ENCODE measurements at regions not wholly inside any gene's neighbourhood (a gene's known extent, or its start where the extent isn't known, plus 50 kb on each side); places are given as distances from the start of the nearest gene placed in this dataset.

DNA sequence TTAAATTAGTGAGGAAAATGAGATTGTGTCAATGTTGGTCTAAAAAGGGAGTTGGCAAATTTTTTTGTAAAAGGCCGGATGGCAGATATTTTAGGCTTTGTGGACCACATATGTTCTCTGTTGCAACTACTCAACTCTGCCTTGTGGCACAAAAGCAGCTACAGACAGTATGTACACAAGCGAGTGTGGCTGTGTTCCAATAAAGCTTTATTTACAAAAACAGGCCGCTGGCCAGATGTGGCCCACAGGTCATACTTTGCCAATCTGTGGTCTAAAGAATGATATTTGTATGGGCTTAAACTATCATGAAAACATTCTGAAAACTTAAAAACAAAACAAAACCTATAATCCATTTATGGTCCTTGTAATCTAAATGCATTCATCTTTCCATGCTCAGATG lies 228.3 kb downstream of the CLIC5 start:
- Histone ChIP-seq H3K9me3 (ENCODE audit: low read length) (no peaks in the 10 kb centered on the region), H3K27ac (ENCODE audit: low read depth, low read length) (no peak overlapping the region), H3K27me3 (ENCODE audit: control insufficient read depth in 1 of 2, insufficient read depth in 2 of 2, low read length in 2 of 2) (no peaks in the 10 kb centered on the region), H3K4me3 (ENCODE audit: low read depth in 1 of 2, low read length in 2 of 2) (no peak overlapping the region), H3K4me1 (ENCODE audit: insufficient read depth, low read length) (peaks cover 5% of the 10 kb centered on the region), H3K36me3 (ENCODE audit: insufficient read depth, low read length) (no peaks in the 10 kb centered on the region), H3K9ac (ENCODE audit: low read length) (no peak overlapping the region)

DNA sequence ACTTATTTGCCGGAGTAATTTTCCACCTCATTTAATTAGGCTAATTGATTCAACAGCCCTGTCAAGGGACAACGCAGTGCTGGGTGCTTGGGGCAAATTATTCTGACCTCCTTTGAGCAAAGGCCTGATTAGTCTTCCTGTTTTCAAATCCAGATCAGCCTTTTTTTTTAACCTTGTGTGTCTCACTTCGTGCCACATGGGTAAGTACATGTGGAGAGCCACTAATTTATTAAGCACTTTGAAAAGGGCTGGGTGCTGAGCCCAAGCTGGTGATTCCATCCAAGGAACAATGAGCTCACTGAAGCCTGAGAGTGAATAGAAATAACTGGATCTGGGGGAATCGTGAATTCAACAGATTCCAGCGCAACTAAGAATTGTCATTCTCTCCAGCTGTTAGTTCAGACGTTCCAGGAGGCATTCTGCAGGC lies 229.3 kb downstream of the CLIC5 start:
- Histone ChIP-seq H3K4me1 (ENCODE audit: insufficient read depth, low read length) (no peaks in the 10 kb centered on the region), H3K9me3 (ENCODE audit: low read length) (no peaks in the 10 kb centered on the region), H3K27me3 (ENCODE audit: control insufficient read depth in 1 of 2, insufficient read depth in 2 of 2, low read length in 2 of 2) (no peaks in the 10 kb centered on the region), H3K9ac (ENCODE audit: low read length) (no peak overlapping the region), H3K36me3 (ENCODE audit: insufficient read depth, low read length) (no peaks in the 10 kb centered on the region), H3K27ac (ENCODE audit: low read depth, low read length) (no peak overlapping the region), H3K4me3 (ENCODE audit: low read depth in 1 of 2, low read length in 2 of 2) (no peak overlapping the region)

DNA sequence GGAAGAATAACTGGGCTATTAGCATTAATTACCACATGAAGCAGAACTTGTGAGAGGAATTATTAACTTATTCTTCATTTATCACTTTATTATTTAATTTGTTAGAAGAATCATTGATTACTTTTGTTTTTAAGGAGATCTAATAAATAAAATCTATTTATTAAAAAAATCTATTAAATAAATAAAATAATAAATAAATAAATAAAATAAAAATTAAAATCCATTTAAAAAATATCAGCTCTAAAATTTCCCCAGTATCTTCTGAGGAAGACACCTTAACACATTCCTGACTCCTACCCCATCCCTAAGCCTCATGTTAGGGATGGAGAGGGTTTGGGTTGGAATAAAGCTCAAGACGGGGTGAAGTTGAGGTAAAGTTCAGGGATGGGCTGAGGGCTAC lies 231.4 kb downstream of the CLIC5 start:
- H3K27me3 ChIP-seq (ENCODE audit: control insufficient read depth in 1 of 2, insufficient read depth in 2 of 2, low read length in 2 of 2): no peaks in the 10 kb centered on the region
- H3K9me3 ChIP-seq (ENCODE audit: low read length): no peaks in the 10 kb centered on the region
- no peak overlapping the region for H3K27ac ChIP-seq (ENCODE audit: low read depth, low read length)
- H3K9ac ChIP-seq (ENCODE audit: low read length): no peak overlapping the region
- no peaks in the 10 kb centered on the region for H3K36me3 ChIP-seq (ENCODE audit: insufficient read depth, low read length)
- no peaks in the 10 kb centered on the region for H3K4me1 ChIP-seq (ENCODE audit: insufficient read depth, low read length)
- no peak overlapping the region for H3K4me3 ChIP-seq (ENCODE audit: low read depth in 1 of 2, low read length in 2 of 2)

DNA sequence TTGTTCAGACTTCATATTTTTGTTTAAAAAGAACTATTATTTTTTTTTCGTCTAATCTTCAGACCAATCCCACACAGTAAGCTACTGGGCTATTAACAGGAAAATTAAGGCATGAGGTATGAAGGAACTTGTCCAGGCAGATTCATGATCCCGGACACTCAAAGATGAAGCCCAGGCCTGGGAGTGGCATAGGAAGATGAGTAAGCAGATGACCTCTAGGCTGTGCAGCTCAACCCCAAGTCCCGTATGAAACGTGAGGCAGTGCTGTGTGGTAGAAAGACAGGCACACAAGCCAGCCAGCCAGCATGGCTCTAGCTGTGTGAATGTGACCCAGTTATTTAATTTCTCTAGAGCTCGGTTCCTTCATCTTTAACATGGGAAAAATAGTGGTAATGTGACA lies 231.9 kb downstream of the CLIC5 start:
- H3K9ac ChIP-seq (ENCODE audit: low read length): no peak overlapping the region
- H3K9me3 ChIP-seq (ENCODE audit: low read length): no peaks in the 10 kb centered on the region
- H3K27ac ChIP-seq (ENCODE audit: low read depth, low read length): no peak overlapping the region
- no peaks in the 10 kb centered on the region for H3K27me3 ChIP-seq (ENCODE audit: control insufficient read depth in 1 of 2, insufficient read depth in 2 of 2, low read length in 2 of 2)
- H3K36me3 ChIP-seq (ENCODE audit: insufficient read depth, low read length): no peaks in the 10 kb centered on the region
- no peaks in the 10 kb centered on the region for H3K4me1 ChIP-seq (ENCODE audit: insufficient read depth, low read length)
- H3K4me3 ChIP-seq (ENCODE audit: low read depth in 1 of 2, low read length in 2 of 2): no peak overlapping the region

DNA sequence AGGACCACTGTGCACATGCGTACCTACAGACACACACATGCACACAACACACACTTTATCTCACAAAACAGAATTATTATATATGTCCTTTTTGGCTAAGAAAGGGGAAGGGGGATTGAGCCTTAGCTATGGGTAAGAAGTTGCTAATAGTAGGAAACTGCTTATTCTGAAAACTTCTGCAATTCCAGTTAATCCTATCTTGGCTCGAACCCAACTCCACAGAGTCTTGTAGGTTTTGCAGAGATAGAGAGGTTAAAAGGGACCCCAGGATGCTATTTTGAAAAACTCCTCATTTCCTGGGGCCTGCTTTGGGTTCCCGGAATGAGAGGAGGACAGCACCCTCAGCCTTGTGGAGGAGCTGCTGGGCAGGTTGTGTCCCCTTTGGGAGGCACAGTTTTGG lies 233.8 kb downstream of the CLIC5 start:
- H3K4me3 ChIP-seq (ENCODE audit: low read depth in 1 of 2, low read length in 2 of 2): no peak overlapping the region
- H3K9ac ChIP-seq (ENCODE audit: low read length): no peak overlapping the region
- H3K27ac ChIP-seq (ENCODE audit: low read depth, low read length): no peak overlapping the region
- no peaks in the 10 kb centered on the region for H3K9me3 ChIP-seq (ENCODE audit: low read length)
- H3K4me1 ChIP-seq (ENCODE audit: insufficient read depth, low read length): no peaks in the 10 kb centered on the region
- no peaks in the 10 kb centered on the region for H3K36me3 ChIP-seq (ENCODE audit: insufficient read depth, low read length)
- H3K27me3 ChIP-seq (ENCODE audit: control insufficient read depth in 1 of 2, insufficient read depth in 2 of 2, low read length in 2 of 2): no peaks in the 10 kb centered on the region

DNA sequence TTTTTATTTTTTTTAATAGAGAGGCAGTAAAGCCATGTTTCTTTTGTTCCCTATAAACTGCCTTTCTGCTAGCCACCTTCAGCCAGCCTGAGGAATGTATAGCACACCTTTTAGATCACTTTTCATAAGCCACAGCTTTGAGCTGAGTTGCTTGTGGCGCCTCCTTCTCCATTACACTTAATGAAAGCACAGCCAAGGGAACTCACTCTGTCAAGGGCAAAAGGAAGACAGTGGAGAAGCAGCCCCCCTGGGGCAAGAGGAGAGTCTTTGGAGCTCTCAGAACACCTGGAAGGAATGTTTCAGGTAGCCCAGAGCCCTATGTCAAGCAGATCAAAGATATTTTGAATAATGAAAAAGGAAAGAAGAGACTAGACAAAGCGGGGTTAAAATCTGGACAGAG lies 235.1 kb downstream of the CLIC5 start:
- no peaks in the 10 kb centered on the region for H3K4me1 ChIP-seq (ENCODE audit: insufficient read depth, low read length)
- no peaks in the 10 kb centered on the region for H3K9me3 ChIP-seq (ENCODE audit: low read length)

DNA sequence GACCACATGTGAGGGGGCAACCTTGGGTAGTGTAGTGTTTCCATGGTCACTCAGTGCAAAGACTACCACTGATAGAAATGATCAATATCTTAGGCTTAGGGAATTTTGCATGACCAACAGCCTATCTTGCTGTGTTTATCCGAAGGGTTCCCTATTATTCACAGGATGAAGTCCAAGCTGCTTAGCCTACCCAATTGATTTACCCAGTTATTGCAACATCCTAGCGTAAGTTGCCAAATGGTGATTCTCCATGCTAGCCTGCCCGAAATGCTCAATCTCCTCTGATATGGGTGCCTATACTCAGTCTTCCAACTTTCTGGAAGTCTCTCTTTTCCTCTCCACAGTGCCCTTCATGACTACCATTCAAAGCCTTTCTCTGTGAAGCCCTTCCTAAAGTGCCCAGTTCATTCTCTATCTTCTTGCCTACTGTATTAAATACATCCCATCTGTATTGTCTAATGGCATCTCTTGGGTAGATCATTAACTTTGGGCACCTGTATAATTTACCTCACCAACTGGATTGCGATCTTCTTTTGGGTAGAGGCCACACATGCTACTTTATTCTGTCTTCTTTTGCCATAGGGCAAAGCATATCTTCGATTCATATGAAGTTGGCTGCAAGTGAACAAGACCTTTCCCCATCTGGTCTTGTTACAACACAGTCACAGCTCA lies 240.5 kb downstream of the CLIC5 start:
- H3K4me3 ChIP-seq (ENCODE audit: low read depth in 1 of 2, low read length in 2 of 2): no peak overlapping the region

More for the DNA sequence above, 235.1 kb downstream of the CLIC5 start:
- no peak overlapping the region for H3K4me3 ChIP-seq (ENCODE audit: low read depth in 1 of 2, low read length in 2 of 2)
- no peak overlapping the region for H3K27ac ChIP-seq (ENCODE audit: low read depth, low read length)
- H3K27me3 ChIP-seq (ENCODE audit: control insufficient read depth in 1 of 2, insufficient read depth in 2 of 2, low read length in 2 of 2): no peaks in the 10 kb centered on the region
- no peaks in the 10 kb centered on the region for H3K36me3 ChIP-seq (ENCODE audit: insufficient read depth, low read length)
- no peak overlapping the region for H3K9ac ChIP-seq (ENCODE audit: low read length)

DNA sequence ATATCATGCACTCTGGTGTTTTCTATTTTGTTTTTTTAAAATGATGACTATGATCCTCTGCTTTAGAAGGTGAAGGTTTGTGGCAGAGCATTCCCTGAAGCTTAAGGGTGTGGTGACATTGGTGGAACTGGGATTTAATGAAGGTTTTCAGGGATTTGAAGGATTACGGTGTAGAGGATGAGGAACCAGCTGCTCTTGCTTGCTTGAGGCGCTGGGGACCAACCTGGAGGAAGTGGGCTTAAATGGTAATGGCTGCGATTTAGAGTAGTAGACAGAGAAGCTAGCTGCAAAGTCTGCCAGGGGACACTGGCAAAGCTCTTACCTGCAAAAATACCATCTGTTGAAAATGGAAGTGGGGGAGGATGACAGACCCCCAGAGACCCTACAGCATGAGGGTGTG lies 241.8 kb downstream of the CLIC5 start:
- no peak overlapping the region for H3K4me3 ChIP-seq (ENCODE audit: low read depth in 1 of 2, low read length in 2 of 2)

More for the DNA sequence above, 240.5 kb downstream of the CLIC5 start:
- Histone ChIP-seq H3K27me3 (ENCODE audit: control insufficient read depth in 1 of 2, insufficient read depth in 2 of 2, low read length in 2 of 2) (no peaks in the 10 kb centered on the region), H3K9ac (ENCODE audit: low read length) (no peak overlapping the region), H3K27ac (ENCODE audit: low read depth, low read length) (no peak overlapping the region), H3K36me3 (ENCODE audit: insufficient read depth, low read length) (no peaks in the 10 kb centered on the region), H3K9me3 (ENCODE audit: low read length) (no peaks in the 10 kb centered on the region), H3K4me1 (ENCODE audit: insufficient read depth, low read length) (no peaks in the 10 kb centered on the region)

DNA sequence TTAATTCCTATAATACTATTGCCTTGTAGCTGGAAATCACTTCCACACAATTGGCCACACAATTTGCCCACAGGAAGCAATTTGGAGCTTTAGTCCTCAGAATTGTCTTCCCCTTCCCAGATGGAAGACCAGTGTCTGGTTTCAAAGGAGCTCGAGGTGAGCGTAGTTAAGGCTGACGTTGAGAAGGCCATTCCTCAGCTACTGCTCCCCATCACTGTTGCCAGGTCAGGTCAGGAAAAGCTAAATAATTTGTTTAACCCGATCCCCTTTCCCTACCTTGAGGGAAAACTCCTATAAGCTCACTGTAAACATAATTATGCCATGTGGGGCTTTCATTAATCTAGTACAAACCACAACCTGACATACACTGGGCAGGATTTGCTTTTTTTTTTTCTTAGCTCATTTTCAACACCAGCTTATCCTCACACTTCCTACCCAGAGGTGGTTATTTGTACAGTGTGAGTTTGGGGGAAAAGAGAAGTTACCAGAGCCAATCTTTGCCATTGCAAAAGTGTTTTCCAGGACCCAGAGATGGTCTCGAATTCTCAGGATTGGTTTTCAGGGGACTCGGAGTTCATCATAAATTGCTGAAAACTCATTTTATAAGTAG lies 242.7 kb downstream of the CLIC5 start:
- Histone ChIP-seq H3K36me3 (ENCODE audit: insufficient read depth, low read length) (no peaks in the 10 kb centered on the region), H3K27ac (ENCODE audit: low read depth, low read length) (no peak overlapping the region), H3K4me3 (ENCODE audit: low read depth in 1 of 2, low read length in 2 of 2) (no peak overlapping the region), H3K27me3 (ENCODE audit: control insufficient read depth in 1 of 2, insufficient read depth in 2 of 2, low read length in 2 of 2) (no peaks in the 10 kb centered on the region), H3K4me1 (ENCODE audit: insufficient read depth, low read length) (no peaks in the 10 kb centered on the region), H3K9ac (ENCODE audit: low read length) (no peak overlapping the region), H3K9me3 (ENCODE audit: low read length) (no peaks in the 10 kb centered on the region)

More for the DNA sequence above, 241.8 kb downstream of the CLIC5 start:
- no peak overlapping the region for H3K27ac ChIP-seq (ENCODE audit: low read depth, low read length)
- H3K9ac ChIP-seq (ENCODE audit: low read length): no peak overlapping the region
- no peaks in the 10 kb centered on the region for H3K27me3 ChIP-seq (ENCODE audit: control insufficient read depth in 1 of 2, insufficient read depth in 2 of 2, low read length in 2 of 2)
- no peaks in the 10 kb centered on the region for H3K36me3 ChIP-seq (ENCODE audit: insufficient read depth, low read length)
- H3K4me1 ChIP-seq (ENCODE audit: insufficient read depth, low read length): no peaks in the 10 kb centered on the region
- H3K9me3 ChIP-seq (ENCODE audit: low read length): no peaks in the 10 kb centered on the region

DNA sequence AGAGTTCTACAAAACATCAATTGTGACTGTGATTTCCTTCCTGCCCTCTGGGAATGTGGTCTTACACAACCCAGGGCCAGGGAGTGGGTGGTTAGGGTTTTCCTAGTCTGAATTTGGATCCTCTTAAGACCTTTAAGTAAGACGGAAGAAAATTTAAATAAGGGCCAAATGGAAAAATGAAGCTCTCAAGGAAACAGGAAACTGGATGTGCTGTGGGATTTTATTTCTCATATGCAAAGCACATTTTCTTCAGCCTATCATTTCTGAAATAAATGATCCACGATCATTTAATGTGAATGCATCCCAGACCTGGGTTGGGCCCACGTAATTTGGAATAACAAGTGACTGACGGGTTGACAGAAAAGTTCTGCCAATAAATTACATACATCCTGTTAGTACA lies 243.6 kb downstream of the CLIC5 start:
- Histone ChIP-seq H3K4me3 (ENCODE audit: low read depth in 1 of 2, low read length in 2 of 2) (no peak overlapping the region), H3K9ac (ENCODE audit: low read length) (no peak overlapping the region), H3K4me1 (ENCODE audit: insufficient read depth, low read length) (no peaks in the 10 kb centered on the region), H3K27me3 (ENCODE audit: control insufficient read depth in 1 of 2, insufficient read depth in 2 of 2, low read length in 2 of 2) (no peaks in the 10 kb centered on the region), H3K27ac (ENCODE audit: low read depth, low read length) (no peak overlapping the region), H3K36me3 (ENCODE audit: insufficient read depth, low read length) (no peaks in the 10 kb centered on the region), H3K9me3 (ENCODE audit: low read length) (no peaks in the 10 kb centered on the region)

DNA sequence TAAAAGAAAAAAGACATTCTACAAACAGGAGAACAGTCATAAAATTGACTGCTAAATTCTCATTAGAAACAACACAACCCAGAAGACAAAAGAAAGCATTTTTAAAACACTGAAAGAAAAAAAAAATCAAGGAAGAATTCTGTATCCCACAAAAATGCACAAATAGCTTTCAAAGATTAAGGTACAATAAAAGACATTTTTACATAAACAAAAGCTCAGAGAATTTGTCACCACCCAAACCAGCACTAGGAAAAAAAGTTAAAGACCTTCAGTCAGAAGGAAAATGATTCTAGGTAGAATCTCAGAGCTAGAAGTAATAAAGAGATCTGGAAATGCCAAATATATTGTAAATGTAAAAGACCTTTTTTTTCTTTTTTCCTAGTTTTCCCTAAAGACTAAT lies 252.4 kb downstream of the CLIC5 start:
- H3K27ac ChIP-seq (ENCODE audit: low read depth, low read length): no peak overlapping the region
- H3K9ac ChIP-seq (ENCODE audit: low read length): no peak overlapping the region
- no peaks in the 10 kb centered on the region for H3K36me3 ChIP-seq (ENCODE audit: insufficient read depth, low read length)
- H3K9me3 ChIP-seq (ENCODE audit: low read length): no peaks in the 10 kb centered on the region
- no peak overlapping the region for H3K4me3 ChIP-seq (ENCODE audit: low read depth in 1 of 2, low read length in 2 of 2)
- no peaks in the 10 kb centered on the region for H3K4me1 ChIP-seq (ENCODE audit: insufficient read depth, low read length)
- H3K27me3 ChIP-seq (ENCODE audit: control insufficient read depth in 1 of 2, insufficient read depth in 2 of 2, low read length in 2 of 2): no peaks in the 10 kb centered on the region

DNA sequence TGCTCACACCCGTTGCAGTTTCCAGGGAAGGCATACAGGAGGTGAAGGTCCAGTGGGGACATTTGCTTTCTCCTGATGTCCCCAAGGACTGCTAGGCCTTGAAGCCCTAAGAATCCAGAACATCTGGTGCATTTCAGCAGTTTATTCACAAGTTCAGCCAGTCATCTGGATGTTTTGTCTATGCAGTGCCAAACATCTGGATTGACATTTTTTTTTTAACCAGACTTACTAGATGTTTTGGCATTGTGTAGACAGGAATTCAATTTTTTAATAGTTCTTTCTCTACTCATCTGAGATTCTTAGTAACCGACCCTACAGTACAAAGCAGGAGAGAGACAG lies 256.2 kb downstream of the CLIC5 start:
- Histone ChIP-seq H3K4me1 (ENCODE audit: insufficient read depth, low read length) (no peaks in the 10 kb centered on the region), H3K27ac (ENCODE audit: low read depth, low read length) (no peak overlapping the region), H3K9ac (ENCODE audit: low read length) (no peak overlapping the region), H3K36me3 (ENCODE audit: insufficient read depth, low read length) (no peaks in the 10 kb centered on the region), H3K4me3 (ENCODE audit: low read depth in 1 of 2, low read length in 2 of 2) (no peak overlapping the region), H3K27me3 (ENCODE audit: control insufficient read depth in 1 of 2, insufficient read depth in 2 of 2, low read length in 2 of 2) (no peaks in the 10 kb centered on the region), H3K9me3 (ENCODE audit: low read length) (no peaks in the 10 kb centered on the region)

Measured in muscle layer of colon (tissue), 2 donors.